C4-2B (cell line): ENCODE measurements at regions not wholly inside any gene's neighbourhood (a gene's known extent, or its start where the extent isn't known, plus 50 kb on each side); places are given as distances from the start of the nearest gene placed in this dataset.

Experiments
- ZFX ChIP-seq: fragments of 450-650 bp; IDR thresholded peaks from 2 replicates; pipeline ENCODE4 v1.6.1; 2017
- TF ChIP-seq, protein P1 (sequence below): fragments of 450-650 bp; conservative IDR thresholded peaks from 2 replicates; pipeline ENCODE4 v1.5.1; 2017; ENCODE audit warnings: mild to moderate bottlenecking

DNA sequence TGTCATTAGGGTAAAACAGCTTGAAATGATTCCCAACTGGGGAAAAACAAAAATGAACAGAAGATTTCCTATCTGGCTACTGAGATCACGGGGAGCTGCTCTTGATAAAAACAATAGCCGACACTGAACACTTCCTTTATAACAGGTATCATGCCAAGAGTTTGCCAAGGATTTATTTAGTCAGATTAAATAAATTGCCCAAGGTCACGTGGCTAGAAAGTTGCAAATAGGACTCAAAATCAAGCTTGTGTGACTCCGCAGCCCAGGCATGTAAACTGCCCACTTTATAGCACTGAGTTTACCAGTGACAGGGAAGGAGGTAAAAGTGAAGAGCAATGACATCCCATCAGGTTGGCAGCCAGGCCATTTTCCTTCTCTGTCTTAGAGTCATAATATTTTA, 120.7 kb upstream of the ZNF618 start:
- TF ChIP-seq, protein P1, sequence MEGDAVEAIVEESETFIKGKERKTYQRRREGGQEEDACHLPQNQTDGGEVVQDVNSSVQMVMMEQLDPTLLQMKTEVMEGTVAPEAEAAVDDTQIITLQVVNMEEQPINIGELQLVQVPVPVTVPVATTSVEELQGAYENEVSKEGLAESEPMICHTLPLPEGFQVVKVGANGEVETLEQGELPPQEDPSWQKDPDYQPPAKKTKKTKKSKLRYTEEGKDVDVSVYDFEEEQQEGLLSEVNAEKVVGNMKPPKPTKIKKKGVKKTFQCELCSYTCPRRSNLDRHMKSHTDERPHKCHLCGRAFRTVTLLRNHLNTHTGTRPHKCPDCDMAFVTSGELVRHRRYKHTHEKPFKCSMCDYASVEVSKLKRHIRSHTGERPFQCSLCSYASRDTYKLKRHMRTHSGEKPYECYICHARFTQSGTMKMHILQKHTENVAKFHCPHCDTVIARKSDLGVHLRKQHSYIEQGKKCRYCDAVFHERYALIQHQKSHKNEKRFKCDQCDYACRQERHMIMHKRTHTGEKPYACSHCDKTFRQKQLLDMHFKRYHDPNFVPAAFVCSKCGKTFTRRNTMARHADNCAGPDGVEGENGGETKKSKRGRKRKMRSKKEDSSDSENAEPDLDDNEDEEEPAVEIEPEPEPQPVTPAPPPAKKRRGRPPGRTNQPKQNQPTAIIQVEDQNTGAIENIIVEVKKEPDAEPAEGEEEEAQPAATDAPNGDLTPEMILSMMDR, result no peak
- TF ChIP-seq ZFX, result no peak
